Esophagus squamous epithelium (tissue), 5 donors: ENCODE measurements at regions not wholly inside any gene's neighbourhood (a gene's known extent, or its start where the extent isn't known, plus 50 kb on each side); places are given as distances from the start of the nearest gene placed in this dataset.
A peak's percentile ranks its signal among the peaks of the same experiment; 100 is the strongest.

Experiments used
- DNase-seq: peaks from one replicate; lab custom pipeline; 2025; lab: John Stamatoyannopoulos, UW
- H3K27ac ChIP-seq, 4 donors: fragments of 200-600 bp; sonication (generic); one replicate each; pipeline ENCODE4 v1.5.1; 2016 to 2019; ENCODE audit warnings: mild to moderate bottlenecking in 1 of 4
- H3K27me3 ChIP-seq, 4 donors: fragments of 200-600 bp; sonication (generic); 1 replicate in 3 of 4; 2 replicates in 1 of 4; pipeline versions ENCODE4 v1.5.1 to v1.6.0; 2017 to 2021; ENCODE audit warnings: antibody characterized with exemption in 1 of 4
- H3K36me3 ChIP-seq, 3 donors: fragments of 200-600 bp; sonication (generic); one replicate each; pipeline ENCODE4 v1.5.1; 2016 to 2019
- H3K4me1 ChIP-seq, 3 donors: fragments of 200-600 bp; sonication (generic); one replicate each; pipeline ENCODE4 v1.5.1; 2017 to 2019
- H3K4me3 ChIP-seq, 4 donors: fragments of 200-600 bp; sonication (generic); 1 replicate in 3 of 4; 2 replicates in 1 of 4; pipeline ENCODE4 v1.5.1; 2016 to 2019; ENCODE audit warnings: mild to moderate bottlenecking in 2 of 4, moderate library complexity in 1 of 4
- H3K9me3 ChIP-seq, 3 donors: fragments of 200-600 bp; sonication (generic); one replicate each; pipeline ENCODE4 v1.5.1; 2016 to 2019
- CTCF ChIP-seq, 6 experiments: fragments of 450-650 bp in 4 of 6; fragments of 200-600 bp in 2 of 6; sonication (generic) in 2 of 6; IDR thresholded peaks; one replicate each; pipeline ENCODE4 v1.5.1; 2016 to 2019; ENCODE audit warnings: antibody characterized with exemption in 6 of 6, mild to moderate bottlenecking in 4 of 6, moderate library complexity in 4 of 6
- POLR2A ChIP-seq, 4 donors: fragments of 450-650 bp; IDR thresholded peaks; one replicate each; pipeline ENCODE4 v1.6.1; 2017; ENCODE audit warnings: antibody characterized with exemption in 4 of 4, mild to moderate bottlenecking in 4 of 4, moderate library complexity in 3 of 4
- WGBS, 2 donors: methylation state at CpG; one replicate each; pipeline ENCODE4 v1.1.5; 2018; 5-methylcytosine and 5-hydroxymethylcytosine counted together
- intact Hi-C: fragments of 100-400 bp; cut with DNase I; formaldehyde crosslinking; loops from one replicate; pipeline ENCODE4 v1.15.0; 2022
- donor health status: DM: yes; HTN: yes; CAD: no.

GRCh38 chr20:5675103-5676091 lies 64.6 kb upstream of the GPCPD1 start:
- Histone ChIP-seq H3K9me3 (no peaks in the 10 kb centered on the region), H3K36me3 (no peaks in the 10 kb centered on the region), H3K27me3 (no peaks in the 10 kb centered on the region), H3K4me1 (peaks cover 0 to 15% (median 3%) of the 10 kb centered on the region in 3 donors), H3K4me3 (no peak overlapping the region), H3K27ac (peak overlapping the region in 1 of 4 donors; percentile 21)
- no peak for TF ChIP-seq CTCF (IDR thresholded peaks at IDR 0.05)
- intact Hi-C loops, result no loop called here
- DNase-seq, result no peak
- WGBS, 2 donors, result 67 to 82% methylated on average over 11 to 12 of the region's 12 CpGs

- TF ChIP-seq CTCF (IDR thresholded peaks at IDR 0.05), result no peak
- TF ChIP-seq POLR2A (IDR thresholded peaks at IDR 0.05), result no peak
- Histone ChIP-seq H3K27ac (peak overlapping the region in 2 of 4 donors; percentile 14 to 30), H3K4me3 (no peak overlapping the region), H3K4me1 (peaks cover 0 to 19% (median 3%) of the 10 kb centered on the region in 3 donors), H3K36me3 (no peaks in the 10 kb centered on the region), H3K27me3 (no peaks in the 10 kb centered on the region), H3K9me3 (no peaks in the 10 kb centered on the region)
- 41 to 49% methylated on average over 3 of the region's 3 CpGs for WGBS, 2 donors
- no peak for DNase-seq
- intact Hi-C loops, result no loop called here
Measured at GRCh38 chr20:5674176-5674660, 63.4 kb upstream of the GPCPD1 start.

GRCh38 chr20:5670874-5671273 lies 60.1 kb upstream of the GPCPD1 start:
- no peaks in the 10 kb centered on the region for H3K36me3 ChIP-seq
- H3K4me3 ChIP-seq, result no peak overlapping the region
- WGBS, 2 donors, result 94 to 100% methylated on average over 2 of the region's 2 CpGs
- DNase-seq, result no peak
- intact Hi-C loops, result no loop called here
- no peak for TF ChIP-seq CTCF (IDR thresholded peaks at IDR 0.05)
- peaks cover 0 to 38% (median 16%) of the 10 kb centered on the region in 3 donors for H3K4me1 ChIP-seq
- H3K27me3 ChIP-seq, result no peaks in the 10 kb centered on the region
- no peaks in the 10 kb centered on the region for H3K9me3 ChIP-seq
- H3K27ac ChIP-seq, result no peak overlapping the region

- 74 to 76% methylated on average over 6 of the region's 6 CpGs for WGBS, 2 donors
- Histone ChIP-seq H3K4me3 (no peak overlapping the region), H3K36me3 (no peaks in the 10 kb centered on the region), H3K27me3 (no peaks in the 10 kb centered on the region), H3K27ac (no peak overlapping the region), H3K9me3 (no peaks in the 10 kb centered on the region), H3K4me1 (peaks cover 0 to 36% (median 16%) of the 10 kb centered on the region in 3 donors)
- no peak for TF ChIP-seq POLR2A (IDR thresholded peaks at IDR 0.05)
- TF ChIP-seq CTCF (IDR thresholded peaks at IDR 0.05), result no peak
- no peak for DNase-seq
- intact Hi-C loops, result no loop called here
Measured at GRCh38 chr20:5670036-5670536, 59.3 kb upstream of the GPCPD1 start.

- no peak overlapping the region for H3K4me3 ChIP-seq
- H3K27ac ChIP-seq, result peak overlapping the region in 3 of 4 donors; percentile 11 to 62 (median 53)
- H3K4me1 ChIP-seq, result peaks cover 0 to 23% (median 13%) of the 10 kb centered on the region in 3 donors
- DNase-seq, result no peak
- 51% methylated on average over 2 of the region's 5 CpGs; no CpG with 5 or more reads in 1 of the 2 donors for WGBS, 2 donors
- TF ChIP-seq POLR2A (IDR thresholded peaks at IDR 0.05) (no peak), CTCF (IDR thresholded peaks at IDR 0.05) (no peak)
- no peaks in the 10 kb centered on the region for H3K27me3 ChIP-seq
- intact Hi-C loops, result no loop called here
- H3K36me3 ChIP-seq, result no peaks in the 10 kb centered on the region
- H3K9me3 ChIP-seq, result no peaks in the 10 kb centered on the region
Measured at GRCh38 chr20:5668529-5668868, 57.7 kb upstream of the GPCPD1 start.
